IMR-90 (cell line): ENCODE measurements at regions not wholly inside any gene's neighbourhood (a gene's known extent, or its start where the extent isn't known, plus 50 kb on each side); places are given as distances from the start of the nearest gene placed in this dataset.

Source experiments
- ATAC-seq: fragments of 200-7000 bp; cut with Tn5 transposase; 2 replicates; pipeline ENCODE4 v1.9.1; 2020; ENCODE audit warnings: low read depth, mild to moderate bottlenecking, moderate library complexity
- BruUV-seq: library from RNA; stranded (reverse); fragments of 400-500 nt; replicated peaks from 2 replicates; lab custom pipeline; 2021; lab: Mats Ljungman, UMichigan
- CTCF ChIA-PET: fragments of 300-600 bp; formaldehyde crosslinking; extraction: SDS; loops from one replicate; lab custom pipeline; 2021; ENCODE audit warnings: antibody characterized with exemption; lab: Yijun Ruan, JAX
- POLR2A ChIA-PET: fragments of 300-600 bp; sonication (Branson Sonifier 250); formaldehyde crosslinking; loops from one replicate; lab custom pipeline; 2022; ENCODE audit warnings: antibody characterized with exemption; ENCODE audit not compliant: unreplicated experiment; lab: Charles Lee
- DNase-seq: peaks from one replicate; pipeline ENCODE4 v3.0.0; 2013
- H2AFZ ChIP-seq: replicated peaks from 2 replicates; pipeline ENCODE3; 2013; ENCODE audit warnings: low read length, mild to moderate bottlenecking; ENCODE audit not compliant: poor library complexity
- H2AK5ac ChIP-seq: 2 replicates; pipeline ENCODE4 v1.6.1; 2013; ENCODE audit warnings: low read depth, low read length, inconsistent platforms
- H2AK9ac ChIP-seq: replicated peaks from 2 replicates; pipeline ENCODE3; 2013; ENCODE audit warnings: mild to moderate bottlenecking, low read depth, low read length, moderate library complexity; ENCODE audit not compliant: poor library complexity
- H2BK120ac ChIP-seq: 2 replicates; pipeline ENCODE4 v1.6.1; 2013; ENCODE audit warnings: low read depth, low read length, inconsistent platforms
- H2BK15ac ChIP-seq: 3 replicates; pipeline ENCODE4 v1.6.1; 2013; ENCODE audit warnings: low read depth, low read length, inconsistent platforms
- H2BK20ac ChIP-seq: 2 replicates; pipeline ENCODE4 v1.6.1; 2013; ENCODE audit warnings: low read depth, mild to moderate bottlenecking, inconsistent platforms, low read length, moderate library complexity
- H2BK5ac ChIP-seq: 2 replicates; pipeline ENCODE4 v1.6.1; 2013; ENCODE audit warnings: mild to moderate bottlenecking, low read depth, low read length, inconsistent platforms; ENCODE audit not compliant: poor library complexity, severe bottlenecking
- H3K14ac ChIP-seq: replicated peaks from 2 replicates; pipeline ENCODE4 v1.6.1; 2013; ENCODE audit warnings: low read depth, low read length, inconsistent platforms
- H3K18ac ChIP-seq: 2 replicates; pipeline ENCODE4 v1.6.1; 2013; ENCODE audit warnings: low read depth, low read length, control low read depth
- H3K23ac ChIP-seq: 2 replicates; pipeline ENCODE4 v1.6.1; 2013; ENCODE audit warnings: low read depth, low read length, inconsistent platforms
- H3K27ac ChIP-seq: 2 replicates; pipeline ENCODE4 v1.5.1; 2013; ENCODE audit warnings: mild to moderate bottlenecking, control low read depth, low read length; ENCODE audit not compliant: insufficient read depth
- H3K27me3 ChIP-seq: 2 replicates; pipeline ENCODE4 v1.6.1; 2013; ENCODE audit warnings: low read length; ENCODE audit not compliant: control insufficient read depth, insufficient read depth
- H3K36me3 ChIP-seq: 2 replicates; pipeline ENCODE4 v1.6.1; 2013; ENCODE audit warnings: low read length, mixed read lengths; ENCODE audit not compliant: control insufficient read depth, insufficient read depth
- H3K4ac ChIP-seq: 2 replicates; pipeline ENCODE4 v1.6.1; 2013; ENCODE audit warnings: low read depth, low read length, inconsistent platforms
- H3K4me1 ChIP-seq: 2 replicates; pipeline ENCODE4 v1.6.1; 2013; ENCODE audit warnings: low read length, mixed read lengths; ENCODE audit not compliant: control insufficient read depth, insufficient read depth
- H3K4me2 ChIP-seq: 2 replicates; pipeline ENCODE4 v1.6.1; 2013; ENCODE audit warnings: low read depth, mild to moderate bottlenecking, control low read depth, low read length, moderate library complexity
- H3K4me3 ChIP-seq: 2 replicates; pipeline ENCODE4 v1.5.1; 2013; ENCODE audit warnings: low read depth, mild to moderate bottlenecking, control low read depth, low read length, moderate library complexity; ENCODE audit not compliant: insufficient read depth
- H3K56ac ChIP-seq: 2 replicates; pipeline ENCODE4 v1.6.1; 2013; ENCODE audit warnings: low read length, inconsistent platforms; ENCODE audit not compliant: insufficient read depth; ENCODE audit errors: extremely low read depth
- H3K79me1 ChIP-seq, 2 experiments: 2 replicates each; pipeline ENCODE4 v1.6.1; 2013; ENCODE audit warnings: low read length in 2 of 2, inconsistent platforms in 1 of 2, low read depth in 1 of 2
- H3K9ac ChIP-seq: 2 replicates; pipeline ENCODE4 v1.6.1; 2013; ENCODE audit warnings: low read depth, low read length, control low read depth
- H3K9me1 ChIP-seq: 2 replicates; pipeline ENCODE4 v1.6.1; 2013; ENCODE audit warnings: low read length, inconsistent platforms; ENCODE audit not compliant: insufficient read depth
- H3K9me3 ChIP-seq: 2 replicates; pipeline ENCODE4 v1.6.1; 2013; ENCODE audit warnings: low read length; ENCODE audit not compliant: control insufficient read depth, insufficient read depth
- H4K20me1 ChIP-seq: 2 replicates; pipeline ENCODE4 v1.6.1; 2013; ENCODE audit warnings: low read length, inconsistent platforms; ENCODE audit not compliant: insufficient read depth
- H4K5ac ChIP-seq: 2 replicates; pipeline ENCODE4 v1.6.1; 2013; ENCODE audit warnings: mild to moderate bottlenecking, low read depth, low read length, control low read depth
- H4K8ac ChIP-seq, 2 experiments: 2 replicates each; pipeline ENCODE4 v1.6.1; 2013; ENCODE audit warnings: low read depth in 2 of 2, low read length in 2 of 2, control low read depth in 1 of 2, inconsistent platforms in 1 of 2
- H4K91ac ChIP-seq: 2 replicates; pipeline ENCODE4 v1.6.1; 2013; ENCODE audit warnings: low read depth, low read length, inconsistent platforms; ENCODE audit not compliant: insufficient read depth
- BHLHE40 ChIP-seq: fragments of 150-350 bp; IDR thresholded peaks from 2 replicates; pipeline ENCODE4 v1.6.1; 2016; ENCODE audit warnings: mild to moderate bottlenecking, low read depth, low read length
- FOS ChIP-seq: fragments of 150-350 bp; IDR thresholded peaks from 2 replicates; pipeline ENCODE4 v1.6.1; 2016; ENCODE audit warnings: low read depth, low read length
- MAZ ChIP-seq: IDR thresholded peaks from 2 replicates; pipeline ENCODE4 v1.6.1; 2012; ENCODE audit warnings: low read depth, mild to moderate bottlenecking, low read length, improper control_type of control experiment, moderate library complexity, borderline replicate concordance
- MXI1 ChIP-seq: IDR thresholded peaks from 2 replicates; pipeline ENCODE4 v1.6.1; 2012; ENCODE audit warnings: low read depth, mild to moderate bottlenecking, low read length, moderate library complexity, borderline replicate concordance
- POLR2A ChIP-seq: IDR thresholded peaks from 2 replicates; pipeline ENCODE4 v1.6.1; 2012; ENCODE audit warnings: mild to moderate bottlenecking, low read depth, low read length
- RAD21 ChIP-seq: IDR thresholded peaks from 2 replicates; pipeline ENCODE4 v1.6.1; 2012; ENCODE audit warnings: low read length, improper control_type of control experiment
- RCOR1 ChIP-seq: IDR thresholded peaks from 2 replicates; pipeline ENCODE4 v1.6.1; 2012; ENCODE audit warnings: mild to moderate bottlenecking, low read length, improper control_type of control experiment; ENCODE audit not compliant: insufficient replicate concordance
- SMC3 ChIP-seq: fragments of 150-350 bp; IDR thresholded peaks from 2 replicates; pipeline ENCODE4 v1.6.1; 2016; ENCODE audit warnings: low read depth, mild to moderate bottlenecking, antibody characterized with exemption, low read length, moderate library complexity
- WGBS, 2 experiments: methylation state at CpG; one replicate each; pipeline versions ENCODE4 v1.1.5 to v1.1.7; 2013; ENCODE audit warnings: missing lambda C conversion rate in 2 of 2; ENCODE audit not compliant: insufficient read length in 1 of 2; ENCODE audit errors: extremely low coverage in 2 of 2; 5-methylcytosine and 5-hydroxymethylcytosine counted together
- dilution Hi-C: fragments of 300-500 bp; cut with HindIII; formaldehyde crosslinking; loops from one replicate; pipeline ENCODE4 v1.14.3; 2018; ENCODE audit warnings: low sequenced_read_pairs; ENCODE audit not compliant: unreplicated experiment
- in situ Hi-C: fragments of 300-500 bp; cut with MboI; formaldehyde crosslinking; loops from 3 replicates; pipeline ENCODE4 v1.14.3; 2019; ENCODE audit warnings: low sequenced_read_pairs, inconsistent platforms, mixed read lengths
- intact Hi-C: fragments of 100-400 bp; cut with micrococcal nuclease; formaldehyde crosslinking; loops from 2 replicates; pipeline ENCODE4 v1.10.0; 2022
- TF ChIP-seq, protein P1 (sequence below): fragments of 150-350 bp; IDR thresholded peaks from 2 replicates; pipeline ENCODE4 v1.6.1; 2016; ENCODE audit warnings: low read depth, mild to moderate bottlenecking, low read length, moderate library complexity, borderline replicate concordance
- TF ChIP-seq, protein P2 (sequence below): fragments of 150-350 bp; IDR thresholded peaks from 2 replicates; pipeline ENCODE4 v1.6.1; 2017; ENCODE audit warnings: mild to moderate bottlenecking, antibody characterized with exemption, low read length, low read depth
- TF ChIP-seq, protein P3 (sequence below): conservative IDR thresholded peaks from 2 replicates; pipeline ENCODE4 v1.5.1; 2012; ENCODE audit warnings: mild to moderate bottlenecking, low read depth, low read length, improper control_type of control experiment

DNA sequence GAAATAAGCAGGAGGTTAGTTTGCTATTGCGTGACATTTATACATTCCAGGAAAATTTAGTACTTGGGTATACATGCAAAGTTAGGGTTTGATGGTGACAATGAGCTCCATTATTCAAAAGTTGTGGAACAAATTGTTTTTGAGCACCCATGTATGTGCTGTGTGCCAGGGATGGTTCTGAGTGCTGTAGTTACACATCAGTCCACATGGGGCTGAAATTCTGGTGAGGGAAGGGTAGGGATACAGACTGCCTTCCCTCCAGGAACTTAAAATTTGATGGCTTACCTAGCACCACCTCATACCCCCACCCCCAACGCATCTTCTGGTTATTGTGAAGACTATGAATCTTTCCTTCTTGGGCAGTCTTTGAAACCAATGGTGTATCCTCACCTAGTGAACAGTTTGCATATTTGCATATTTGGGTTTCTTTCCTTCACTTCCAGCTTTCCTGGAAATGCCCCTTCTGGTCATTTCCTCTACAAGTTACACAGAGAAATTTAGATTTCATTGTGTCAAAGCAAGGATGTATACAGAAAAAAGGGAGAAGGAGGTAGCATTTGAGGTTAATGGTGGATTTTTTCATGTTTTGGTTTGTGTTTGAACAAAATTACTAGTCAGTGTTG, 222.0 kb upstream of the IL12A start:
- TF ChIP-seq, protein P1, sequence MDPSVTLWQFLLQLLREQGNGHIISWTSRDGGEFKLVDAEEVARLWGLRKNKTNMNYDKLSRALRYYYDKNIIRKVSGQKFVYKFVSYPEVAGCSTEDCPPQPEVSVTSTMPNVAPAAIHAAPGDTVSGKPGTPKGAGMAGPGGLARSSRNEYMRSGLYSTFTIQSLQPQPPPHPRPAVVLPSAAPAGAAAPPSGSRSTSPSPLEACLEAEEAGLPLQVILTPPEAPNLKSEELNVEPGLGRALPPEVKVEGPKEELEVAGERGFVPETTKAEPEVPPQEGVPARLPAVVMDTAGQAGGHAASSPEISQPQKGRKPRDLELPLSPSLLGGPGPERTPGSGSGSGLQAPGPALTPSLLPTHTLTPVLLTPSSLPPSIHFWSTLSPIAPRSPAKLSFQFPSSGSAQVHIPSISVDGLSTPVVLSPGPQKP = no peak
- TF ChIP-seq RAD21 (peak; percentile 55), MXI1 (no peak), SMC3 (peak; percentile 61), BHLHE40 (no peak), RCOR1 (no peak), MAZ (no peak), FOS (no peak), POLR2A (peak; percentile 16; the same call in 1 of the 2 replicates)
- TF ChIP-seq, protein P2, sequence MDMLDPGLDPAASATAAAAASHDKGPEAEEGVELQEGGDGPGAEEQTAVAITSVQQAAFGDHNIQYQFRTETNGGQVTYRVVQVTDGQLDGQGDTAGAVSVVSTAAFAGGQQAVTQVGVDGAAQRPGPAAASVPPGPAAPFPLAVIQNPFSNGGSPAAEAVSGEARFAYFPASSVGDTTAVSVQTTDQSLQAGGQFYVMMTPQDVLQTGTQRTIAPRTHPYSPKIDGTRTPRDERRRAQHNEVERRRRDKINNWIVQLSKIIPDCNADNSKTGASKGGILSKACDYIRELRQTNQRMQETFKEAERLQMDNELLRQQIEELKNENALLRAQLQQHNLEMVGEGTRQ = no peak
- TF ChIP-seq, protein P3, sequence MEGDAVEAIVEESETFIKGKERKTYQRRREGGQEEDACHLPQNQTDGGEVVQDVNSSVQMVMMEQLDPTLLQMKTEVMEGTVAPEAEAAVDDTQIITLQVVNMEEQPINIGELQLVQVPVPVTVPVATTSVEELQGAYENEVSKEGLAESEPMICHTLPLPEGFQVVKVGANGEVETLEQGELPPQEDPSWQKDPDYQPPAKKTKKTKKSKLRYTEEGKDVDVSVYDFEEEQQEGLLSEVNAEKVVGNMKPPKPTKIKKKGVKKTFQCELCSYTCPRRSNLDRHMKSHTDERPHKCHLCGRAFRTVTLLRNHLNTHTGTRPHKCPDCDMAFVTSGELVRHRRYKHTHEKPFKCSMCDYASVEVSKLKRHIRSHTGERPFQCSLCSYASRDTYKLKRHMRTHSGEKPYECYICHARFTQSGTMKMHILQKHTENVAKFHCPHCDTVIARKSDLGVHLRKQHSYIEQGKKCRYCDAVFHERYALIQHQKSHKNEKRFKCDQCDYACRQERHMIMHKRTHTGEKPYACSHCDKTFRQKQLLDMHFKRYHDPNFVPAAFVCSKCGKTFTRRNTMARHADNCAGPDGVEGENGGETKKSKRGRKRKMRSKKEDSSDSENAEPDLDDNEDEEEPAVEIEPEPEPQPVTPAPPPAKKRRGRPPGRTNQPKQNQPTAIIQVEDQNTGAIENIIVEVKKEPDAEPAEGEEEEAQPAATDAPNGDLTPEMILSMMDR = peak; percentile 56
- Histone ChIP-seq H3K9me1 (peaks cover 14% of the 10 kb centered on the region), H2BK15ac (peak overlapping the region; percentile 5; the same call in 1 of the 3 replicates), H3K23ac (peak overlapping the region; percentile 100), H3K4me2 (peak overlapping the region; percentile 55), H3K27ac (no peak overlapping the region), H3K4ac (peak overlapping the region; percentile 99), H3K4me3 (peak overlapping the region; percentile 60; the same call in 1 of the 2 replicates), H3K27me3 (no peaks in the 10 kb centered on the region), H2AK5ac (peak overlapping the region; percentile 32; the same call in 1 of the 2 replicates), H3K9me3 (no peaks in the 10 kb centered on the region), H2BK20ac (0 out of 2 replicates have a peak overlapping the region, but pooled peaks have one; percentile 32), H3K14ac (peak overlapping the region; percentile 98), H3K9ac (peak overlapping the region; percentile 60; the same call in 1 of the 2 replicates), H3K79me1 (peaks cover 13 to 54% of the 10 kb centered on the region in 2 experiments; a peak in 3 of 4 replicates), H3K4me1 (peaks cover 15% of the 10 kb centered on the region), H2BK5ac (peak overlapping the region; percentile 98), H3K36me3 (no peaks in the 10 kb centered on the region; the same call in 1 of the 2 replicates), H4K8ac (peak overlapping the region in 1 of 2 experiments; percentile 92; a peak in 2 of 4 replicates), H4K91ac (no peak overlapping the region), H4K20me1 (peaks cover 9% of the 10 kb centered on the region), H3K56ac (peak overlapping the region; percentile 99; the same call in 1 of the 2 replicates), H2AFZ (no peak overlapping the region), H4K5ac (no peak overlapping the region), H2AK9ac (no peak overlapping the region), H3K18ac (no peak overlapping the region; the same call in 1 of the 2 replicates), H2BK120ac (peak overlapping the region; percentile 47; the same call in 1 of the 2 replicates)
- in situ Hi-C loops = no loop called here
- intact Hi-C loops = loop anchor here (1.0 to 10.0 kb wide), 5 partner anchors 18 to 648 kb away; no protein-coding TSS in a partner anchor
- CTCF ChIA-PET = interaction anchor here (0.6 to 1.7 kb wide), 10 partner anchors 8 to 239 kb away, joined by 3 to 12 read pairs (median 4); no protein-coding TSS in a partner anchor
- POLR2A ChIA-PET = interaction anchor here (0.5 to 0.8 kb wide), 3 partner anchors 34 to 79 kb away, joined by 3 to 8 read pairs (median 3); no protein-coding TSS in a partner anchor
- dilution Hi-C loops = no loop called here
- WGBS, 2 experiments = 100% methylated on average over 1 of the region's 2 CpGs; no CpG with 5 or more reads in 1 of the 2 experiments
- DNase-seq (peak; percentile 63), ATAC-seq (no peak)
- BruUV-seq = no TSS peak
